WERI-Rb-1 (cell line): ENCODE measurements at regions not wholly inside any gene's neighbourhood (a gene's known extent, or its start where the extent isn't known, plus 50 kb on each side); places are given as distances from the start of the nearest gene placed in this dataset.

Experiments
- DNase-seq: peaks from one replicate; pipeline ENCODE4 v3.0.0-alpha.2; 2020
- H3K27ac ChIP-seq: fragments of 250-450 bp; sonication (Bioruptor Pico); 2 replicates; pipeline ENCODE4 v1.5.1; 2020; ENCODE audit warnings: mild to moderate bottlenecking, moderate library complexity
- H3K27me3 ChIP-seq: fragments of 250-450 bp; sonication (Bioruptor Pico); 2 replicates; pipeline ENCODE4 v1.5.1; 2021; ENCODE audit warnings: mild to moderate bottlenecking, low read depth, moderate library complexity; ENCODE audit not compliant: insufficient read depth, severe bottlenecking
- H3K36me3 ChIP-seq: fragments of 250-450 bp; sonication (Bioruptor Pico); 2 replicates; pipeline ENCODE4 v1.5.1; 2020; ENCODE audit warnings: mild to moderate bottlenecking, moderate library complexity
- H3K4me3 ChIP-seq: 2 replicates; pipeline ENCODE4 v1.5.1; 2011; ENCODE audit warnings: low read depth, mild to moderate bottlenecking, control low read depth, low read length
- H3K9me3 ChIP-seq: fragments of 250-450 bp; sonication (Bioruptor Pico); 2 replicates; pipeline ENCODE4 v1.5.1; 2021; ENCODE audit warnings: mild to moderate bottlenecking, moderate library complexity; ENCODE audit not compliant: severe bottlenecking
- TF ChIP-seq, protein P1 (sequence below): IDR thresholded peaks from 2 replicates; pipeline ENCODE4 v1.5.1; 2011; ENCODE audit warnings: low read depth, mild to moderate bottlenecking, control low read depth, inconsistent platforms, low read length

GRCh38 chr5:58191443-58191842 lies 268.4 kb downstream of the PLK2 start:
- no peak overlapping the region for H3K27ac ChIP-seq
- no peak for DNase-seq
- no peaks in the 10 kb centered on the region for H3K36me3 ChIP-seq
- H3K27me3 ChIP-seq, result no peaks in the 10 kb centered on the region
- TF ChIP-seq, protein P1, sequence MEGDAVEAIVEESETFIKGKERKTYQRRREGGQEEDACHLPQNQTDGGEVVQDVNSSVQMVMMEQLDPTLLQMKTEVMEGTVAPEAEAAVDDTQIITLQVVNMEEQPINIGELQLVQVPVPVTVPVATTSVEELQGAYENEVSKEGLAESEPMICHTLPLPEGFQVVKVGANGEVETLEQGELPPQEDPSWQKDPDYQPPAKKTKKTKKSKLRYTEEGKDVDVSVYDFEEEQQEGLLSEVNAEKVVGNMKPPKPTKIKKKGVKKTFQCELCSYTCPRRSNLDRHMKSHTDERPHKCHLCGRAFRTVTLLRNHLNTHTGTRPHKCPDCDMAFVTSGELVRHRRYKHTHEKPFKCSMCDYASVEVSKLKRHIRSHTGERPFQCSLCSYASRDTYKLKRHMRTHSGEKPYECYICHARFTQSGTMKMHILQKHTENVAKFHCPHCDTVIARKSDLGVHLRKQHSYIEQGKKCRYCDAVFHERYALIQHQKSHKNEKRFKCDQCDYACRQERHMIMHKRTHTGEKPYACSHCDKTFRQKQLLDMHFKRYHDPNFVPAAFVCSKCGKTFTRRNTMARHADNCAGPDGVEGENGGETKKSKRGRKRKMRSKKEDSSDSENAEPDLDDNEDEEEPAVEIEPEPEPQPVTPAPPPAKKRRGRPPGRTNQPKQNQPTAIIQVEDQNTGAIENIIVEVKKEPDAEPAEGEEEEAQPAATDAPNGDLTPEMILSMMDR, result no peak
- H3K4me3 ChIP-seq, result no peak overlapping the region
- peaks cover 5% of the 10 kb centered on the region for H3K9me3 ChIP-seq

GRCh38 chr5:58188262-58188651 lies 271.6 kb downstream of the PLK2 start:
- TF ChIP-seq, protein P1, result no peak
- H3K4me3 ChIP-seq, result no peak overlapping the region
- H3K27ac ChIP-seq, result no peak overlapping the region
- H3K36me3 ChIP-seq, result no peaks in the 10 kb centered on the region
- DNase-seq, result no peak
- no peaks in the 10 kb centered on the region for H3K9me3 ChIP-seq
- no peaks in the 10 kb centered on the region for H3K27me3 ChIP-seq

DNA sequence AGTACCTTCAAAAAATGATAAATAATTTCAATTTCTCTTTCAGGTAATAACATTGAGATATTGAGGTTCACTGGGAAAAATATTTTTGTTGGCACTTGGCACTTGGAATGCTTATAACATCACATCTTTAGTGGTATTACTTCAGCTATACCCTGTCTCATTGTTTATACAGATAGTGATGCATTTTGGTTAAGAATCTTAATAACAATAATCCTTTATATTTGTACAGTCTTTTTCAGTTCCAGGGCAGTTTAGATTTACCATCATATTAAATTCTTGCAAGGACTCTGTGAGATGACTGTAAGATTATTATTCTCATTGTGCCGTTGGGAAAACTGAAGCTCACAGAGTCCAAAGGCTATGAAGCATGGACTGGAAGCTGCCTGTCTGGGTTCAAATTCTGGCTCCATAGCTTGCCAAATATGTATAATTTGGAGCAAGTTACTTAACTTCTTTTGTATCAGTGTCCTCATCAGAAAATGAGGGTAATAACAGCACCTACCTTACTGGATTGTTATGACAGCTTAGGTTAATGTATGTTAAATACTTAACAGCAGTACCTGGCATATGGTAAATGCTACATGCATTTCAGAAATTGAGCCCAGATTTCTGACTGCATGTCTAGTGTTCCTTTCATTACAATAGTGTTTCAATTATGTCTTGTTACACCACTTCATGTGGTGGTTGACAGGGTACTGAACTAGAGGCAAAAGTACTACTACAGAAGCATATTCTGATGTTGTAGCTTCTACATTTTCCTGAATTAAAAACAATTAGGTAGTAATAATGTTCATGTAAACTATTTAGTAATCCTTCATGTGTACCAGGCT lies 272.2 kb downstream of the PLK2 start:
- no peaks in the 10 kb centered on the region for H3K9me3 ChIP-seq
- no peak overlapping the region for H3K4me3 ChIP-seq
- H3K27ac ChIP-seq, result no peak overlapping the region
- no peak for DNase-seq
- H3K27me3 ChIP-seq, result no peaks in the 10 kb centered on the region
- TF ChIP-seq, protein P1, result no peak
- H3K36me3 ChIP-seq, result no peaks in the 10 kb centered on the region

GRCh38 chr5:58185801-58186200 lies 274.1 kb downstream of the PLK2 start:
- DNase-seq, result no peak
- H3K9me3 ChIP-seq, result no peaks in the 10 kb centered on the region
- H3K36me3 ChIP-seq, result no peaks in the 10 kb centered on the region
- no peak overlapping the region for H3K27ac ChIP-seq
- TF ChIP-seq, protein P1, result no peak
- no peak overlapping the region for H3K4me3 ChIP-seq
- H3K27me3 ChIP-seq, result no peaks in the 10 kb centered on the region

DNA sequence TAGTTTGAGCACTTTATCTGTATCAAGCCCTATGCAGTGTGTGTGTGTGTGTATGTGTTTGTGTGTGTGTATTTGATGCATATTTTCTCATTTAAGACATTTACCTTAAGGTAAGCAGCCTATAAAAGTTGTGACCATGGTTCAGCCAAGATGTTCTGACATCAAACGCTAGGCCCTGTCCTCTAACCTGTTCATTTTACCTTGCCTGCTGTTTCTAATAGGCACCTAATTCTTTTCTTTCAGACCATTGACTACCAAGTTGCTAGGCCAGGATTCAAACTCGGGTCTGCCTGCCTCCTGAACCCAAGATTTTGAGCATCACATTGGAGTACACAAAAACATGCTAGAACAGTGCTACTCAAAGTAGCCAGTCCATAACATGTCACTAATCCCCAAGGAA lies 274.5 kb downstream of the PLK2 start:
- H3K9me3 ChIP-seq, result no peaks in the 10 kb centered on the region
- no peaks in the 10 kb centered on the region for H3K36me3 ChIP-seq
- H3K27me3 ChIP-seq, result no peaks in the 10 kb centered on the region
- no peak for DNase-seq
- no peak overlapping the region for H3K4me3 ChIP-seq
- TF ChIP-seq, protein P1, result no peak
- H3K27ac ChIP-seq, result no peak overlapping the region

GRCh38 chr5:58184910-58185309 lies 275.0 kb downstream of the PLK2 start:
- Histone ChIP-seq H3K9me3 (no peaks in the 10 kb centered on the region), H3K27me3 (no peaks in the 10 kb centered on the region), H3K4me3 (no peak overlapping the region), H3K27ac (no peak overlapping the region), H3K36me3 (no peaks in the 10 kb centered on the region)
- DNase-seq, result no peak
- TF ChIP-seq, protein P1, result no peak
